HUES6 (cell line): ENCODE measurements at regions not wholly inside any gene's neighbourhood (a gene's known extent, or its start where the extent isn't known, plus 50 kb on each side); places are given as distances from the start of the nearest gene placed in this dataset.
"Not testable (repeated sequence)": the region's sequence is repeated elsewhere in the genome, so short reads cannot be mapped to it uniquely, and the experiment has no call there.

ENCODE experiments used
- H3K27ac ChIP-seq: 2 replicates; pipeline ENCODE4 v1.7.0; 2013; ENCODE audit warnings: low read depth, mild to moderate bottlenecking, low read length, inconsistent platforms
- H3K27me3 ChIP-seq: 2 replicates; pipeline ENCODE4 v1.6.1; 2013; ENCODE audit warnings: low read length; ENCODE audit not compliant: control insufficient read depth, insufficient read depth
- H3K36me3 ChIP-seq: 2 replicates; pipeline ENCODE4 v1.6.1; 2013; ENCODE audit warnings: low read length; ENCODE audit not compliant: control insufficient read depth, insufficient read depth
- H3K4me1 ChIP-seq: 2 replicates; pipeline ENCODE4 v1.6.1; 2013; ENCODE audit warnings: low read length; ENCODE audit not compliant: control insufficient read depth, insufficient read depth
- H3K4me3 ChIP-seq: 2 replicates; pipeline ENCODE4 v1.5.1; 2013; ENCODE audit warnings: low read depth, low read length
- H3K9ac ChIP-seq: one replicate; pipeline ENCODE4 v1.6.1; 2013; ENCODE audit warnings: mild to moderate bottlenecking, low read length
- H3K9me3 ChIP-seq: 2 replicates; pipeline ENCODE4 v1.6.1; 2013; ENCODE audit warnings: low read depth, low read length; ENCODE audit not compliant: control insufficient read depth, insufficient read depth

DNA sequence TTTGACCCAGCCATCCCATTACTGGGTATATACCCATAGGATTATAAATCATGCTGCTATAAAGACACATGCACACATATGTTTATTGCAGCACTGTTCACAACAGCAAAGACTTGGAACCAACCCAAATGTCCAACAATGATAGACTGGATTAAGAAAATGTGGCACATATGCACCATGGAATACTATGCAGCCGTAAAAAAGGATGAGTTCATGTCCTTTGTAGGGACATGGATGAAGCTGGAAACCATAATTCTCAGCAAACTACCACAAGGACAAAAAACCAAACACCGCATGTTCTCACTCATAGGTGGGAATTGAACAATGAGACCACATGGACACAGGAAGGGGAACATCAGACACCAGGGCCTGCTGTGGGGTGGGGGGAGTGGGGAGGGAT, 129.4 kb upstream of the ZNF366 start:
- not testable (repeated sequence) for H3K27ac ChIP-seq, H3K36me3 ChIP-seq, H3K9me3 ChIP-seq, H3K9ac ChIP-seq, H3K27me3 ChIP-seq, H3K4me3 ChIP-seq
- H3K4me1 ChIP-seq = peaks cover 23% of the 10 kb centered on the region

DNA sequence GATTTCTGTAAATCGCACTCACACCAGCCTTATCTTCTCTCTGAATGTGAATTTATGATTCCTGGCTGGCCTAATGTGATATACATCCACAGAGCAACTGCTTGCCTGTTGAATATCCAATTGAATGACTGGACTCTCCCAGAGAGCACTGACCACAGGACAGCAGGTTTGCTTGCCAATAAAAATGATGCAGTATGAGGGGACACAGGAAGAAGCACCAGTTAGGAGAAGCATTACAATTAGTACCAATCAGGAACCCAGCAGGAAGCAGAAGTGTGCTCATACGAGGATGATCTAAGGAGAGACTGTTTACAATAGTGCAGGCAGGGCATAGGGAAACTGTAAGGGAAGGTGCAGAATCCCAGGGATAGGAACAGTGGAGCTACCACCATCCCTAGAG, 127.2 kb upstream of the ZNF366 start:
- H3K9me3 ChIP-seq = no peaks in the 10 kb centered on the region
- H3K27ac ChIP-seq = no peak overlapping the region
- no peak overlapping the region for H3K4me3 ChIP-seq

DNA sequence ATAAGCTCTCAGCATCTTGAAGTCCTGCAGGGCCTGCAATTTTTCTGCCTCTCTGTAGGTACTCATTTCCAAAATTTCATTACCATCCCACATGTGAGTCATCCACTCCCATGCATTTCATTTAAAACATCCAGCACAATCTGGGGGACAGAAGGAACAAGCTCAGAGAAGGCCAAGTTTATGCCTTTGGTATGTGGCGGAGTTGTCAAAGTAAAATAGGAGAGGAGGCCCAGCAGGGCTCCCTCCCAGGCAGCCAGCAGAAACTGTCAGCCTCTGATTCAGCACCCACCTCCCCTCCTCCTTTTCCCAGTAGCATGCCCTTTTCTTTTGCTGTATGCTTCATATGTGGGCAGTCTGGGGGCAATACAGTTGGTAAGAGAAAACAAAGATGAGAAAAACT, 126.4 kb upstream of the ZNF366 start:
- H3K9ac ChIP-seq = no peak overlapping the region
- no peaks in the 10 kb centered on the region for H3K36me3 ChIP-seq
- no peak overlapping the region for H3K27ac ChIP-seq

More for the DNA sequence above, 127.2 kb upstream of the ZNF366 start:
- Histone ChIP-seq H3K27me3 (no peaks in the 10 kb centered on the region), H3K4me1 (peaks cover 23% of the 10 kb centered on the region), H3K9ac (no peak overlapping the region), H3K36me3 (no peaks in the 10 kb centered on the region)

DNA sequence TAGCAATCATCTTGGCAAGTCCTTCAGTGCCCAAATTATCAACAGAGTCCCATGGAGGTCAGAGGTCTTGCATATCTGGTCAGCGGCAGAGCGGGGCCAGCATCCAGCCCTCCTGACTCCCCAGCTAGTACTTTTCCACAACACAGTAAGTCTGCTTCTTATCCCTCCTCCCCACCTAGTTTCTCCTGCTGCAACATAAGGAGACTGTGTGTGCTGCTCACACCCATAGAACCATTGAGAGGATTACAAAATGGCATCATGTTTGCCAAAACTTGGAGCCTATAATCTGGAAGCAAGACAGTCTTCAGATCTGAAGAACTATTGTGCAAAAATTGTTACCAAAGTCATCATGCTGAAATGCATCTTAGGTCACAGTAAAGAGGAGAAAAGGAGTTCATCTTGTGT, 125.8 kb upstream of the ZNF366 start:
- Histone ChIP-seq H3K36me3 (no peaks in the 10 kb centered on the region), H3K9me3 (no peaks in the 10 kb centered on the region), H3K9ac (no peak overlapping the region)

More for the DNA sequence above, 126.4 kb upstream of the ZNF366 start:
- Histone ChIP-seq H3K4me3 (no peak overlapping the region), H3K4me1 (peaks cover 23% of the 10 kb centered on the region), H3K27me3 (no peaks in the 10 kb centered on the region), H3K9me3 (no peaks in the 10 kb centered on the region)

DNA sequence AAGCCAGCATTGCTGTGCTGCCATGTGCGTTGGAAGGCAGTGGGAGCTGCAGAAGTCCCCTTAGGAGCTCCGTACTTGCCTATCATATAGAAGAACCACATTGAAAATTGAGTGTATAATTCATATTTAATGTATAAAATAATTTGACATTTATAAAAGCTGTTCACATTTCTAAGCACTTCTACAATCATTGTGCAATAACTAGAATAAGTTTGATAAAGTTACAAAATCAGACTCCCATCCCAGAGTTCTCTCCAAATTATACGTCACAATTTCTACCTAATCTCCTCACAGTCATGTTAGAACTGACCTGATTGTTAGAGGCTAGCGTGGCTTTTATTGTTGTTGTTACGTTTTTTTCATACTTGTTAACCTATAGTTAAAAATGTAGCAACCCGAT, 123.5 kb upstream of the ZNF366 start:
- H3K9me3 ChIP-seq = no peaks in the 10 kb centered on the region
- no peak overlapping the region for H3K9ac ChIP-seq
- H3K4me3 ChIP-seq = no peak overlapping the region
- H3K4me1 ChIP-seq = peaks cover 23% of the 10 kb centered on the region
- H3K27me3 ChIP-seq = no peaks in the 10 kb centered on the region
- H3K36me3 ChIP-seq = no peaks in the 10 kb centered on the region
- no peak overlapping the region for H3K27ac ChIP-seq

More for the DNA sequence above, 125.8 kb upstream of the ZNF366 start:
- no peak overlapping the region for H3K4me3 ChIP-seq
- no peak overlapping the region for H3K27ac ChIP-seq
- H3K27me3 ChIP-seq = no peaks in the 10 kb centered on the region
- peaks cover 23% of the 10 kb centered on the region for H3K4me1 ChIP-seq

DNA sequence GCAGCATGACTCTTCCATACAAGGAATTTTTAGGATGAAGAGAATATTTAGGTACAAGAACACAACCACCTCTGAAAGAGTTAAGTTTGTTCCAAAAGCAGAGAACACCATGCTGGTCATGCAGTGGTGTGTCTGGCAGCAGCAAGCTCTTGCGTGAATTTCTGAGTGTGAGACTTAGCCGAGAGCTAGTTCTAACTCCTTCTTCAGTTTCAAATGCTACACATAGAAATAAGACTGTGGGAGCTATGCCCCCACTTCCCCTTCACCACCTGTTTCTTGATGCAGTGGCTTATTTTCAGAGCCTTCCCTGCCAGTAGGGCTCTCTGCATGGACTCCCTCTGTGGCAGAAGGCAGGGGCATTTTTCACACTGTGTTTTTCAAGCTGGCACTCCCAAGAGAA, 122.9 kb upstream of the ZNF366 start:
- no peaks in the 10 kb centered on the region for H3K27me3 ChIP-seq

DNA sequence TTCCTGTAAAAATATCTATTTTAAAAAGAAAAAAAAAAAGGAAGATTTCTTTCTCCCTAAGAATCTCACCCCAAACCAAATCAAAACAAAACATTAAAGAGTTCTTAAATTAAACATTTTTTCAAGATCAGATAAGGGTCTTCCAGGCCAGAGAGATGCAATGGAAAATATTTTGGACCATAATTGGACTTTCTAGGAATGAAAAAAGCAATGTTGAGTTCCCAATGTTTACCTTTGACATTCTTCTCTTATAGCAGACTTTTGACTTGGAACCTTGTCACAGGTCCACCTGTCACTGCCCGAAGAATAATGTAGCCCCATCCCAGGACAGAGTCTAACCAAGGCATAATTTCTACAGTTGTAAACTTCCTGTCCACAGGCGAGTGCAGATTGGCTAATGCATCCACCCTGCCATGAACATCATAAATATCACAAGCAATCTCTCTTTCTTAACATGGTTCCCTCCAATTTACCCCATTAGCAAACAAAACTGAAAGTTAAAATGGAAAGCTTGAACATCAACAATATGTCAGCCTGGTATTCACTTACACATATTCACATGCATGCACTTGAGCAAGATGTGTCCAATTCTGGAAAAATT, 121.7 kb upstream of the ZNF366 start:
- Histone ChIP-seq H3K36me3 (no peaks in the 10 kb centered on the region), H3K27ac (no peak overlapping the region), H3K9ac (no peak overlapping the region), H3K4me3 (no peak overlapping the region), H3K27me3 (no peaks in the 10 kb centered on the region), H3K4me1 (peaks cover 12% of the 10 kb centered on the region; the same call in 1 of the 2 replicates), H3K9me3 (no peaks in the 10 kb centered on the region)

More for the DNA sequence above, 122.9 kb upstream of the ZNF366 start:
- Histone ChIP-seq H3K36me3 (no peaks in the 10 kb centered on the region), H3K4me1 (peaks cover 23% of the 10 kb centered on the region), H3K4me3 (no peak overlapping the region), H3K9ac (no peak overlapping the region), H3K9me3 (no peaks in the 10 kb centered on the region), H3K27ac (no peak overlapping the region)

DNA sequence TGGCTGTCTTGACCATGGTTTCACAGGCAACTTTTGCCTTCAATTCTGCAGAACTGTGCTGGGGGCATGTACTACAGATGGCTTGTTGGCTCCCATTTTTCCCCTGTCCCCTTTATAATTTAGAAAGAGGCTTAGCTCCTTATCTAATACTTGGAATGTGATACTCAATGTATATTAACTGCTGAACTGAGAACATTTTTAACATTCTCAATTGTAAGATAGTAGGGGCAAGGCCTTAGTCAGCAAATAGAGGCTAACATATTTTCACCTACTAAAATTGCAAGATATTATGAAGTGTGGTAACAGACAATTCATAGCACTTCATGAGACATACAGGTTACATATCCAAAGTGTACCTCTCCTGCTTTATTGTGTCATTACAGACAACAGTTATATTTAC, 118.1 kb upstream of the ZNF366 start:
- H3K36me3 ChIP-seq = no peaks in the 10 kb centered on the region
- no peaks in the 10 kb centered on the region; the same call in 1 of the 2 replicates for H3K4me1 ChIP-seq
- H3K27ac ChIP-seq = no peak overlapping the region
- H3K9me3 ChIP-seq = no peaks in the 10 kb centered on the region
- H3K9ac ChIP-seq = no peak overlapping the region
- no peaks in the 10 kb centered on the region for H3K27me3 ChIP-seq
- H3K4me3 ChIP-seq = no peak overlapping the region

DNA sequence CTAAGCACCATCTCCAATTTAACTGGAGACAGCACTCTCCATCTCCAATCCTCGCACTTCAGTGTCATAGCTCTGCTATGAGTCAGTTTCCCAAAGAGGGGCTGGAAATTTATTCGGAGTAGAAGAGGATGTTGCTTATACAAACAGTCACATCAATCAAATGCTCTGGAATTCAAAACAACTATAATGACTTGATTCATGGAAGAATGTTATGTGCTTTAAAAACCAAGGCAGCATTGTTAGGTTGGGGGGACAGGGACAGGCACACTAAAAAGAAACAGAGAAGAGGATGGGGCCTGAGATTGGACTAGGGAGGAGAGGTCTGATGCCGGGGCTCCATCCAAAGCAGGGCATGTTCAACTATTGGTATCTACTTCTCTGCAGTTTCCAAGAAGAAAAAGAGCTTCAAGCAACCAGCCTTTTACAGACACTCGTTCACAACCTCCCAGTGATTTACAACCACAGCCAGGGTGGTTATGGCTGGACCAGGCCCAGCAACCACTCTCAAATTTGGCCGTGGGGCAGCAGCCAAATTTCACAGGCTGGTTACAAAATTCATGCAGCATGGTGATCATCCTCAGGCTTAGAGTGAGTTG, 117.5 kb upstream of the ZNF366 start:
- Histone ChIP-seq H3K4me1 (peaks cover 3% of the 10 kb centered on the region), H3K27ac (no peak overlapping the region), H3K27me3 (no peaks in the 10 kb centered on the region), H3K36me3 (no peaks in the 10 kb centered on the region), H3K4me3 (no peak overlapping the region), H3K9ac (no peak overlapping the region), H3K9me3 (no peaks in the 10 kb centered on the region)

DNA sequence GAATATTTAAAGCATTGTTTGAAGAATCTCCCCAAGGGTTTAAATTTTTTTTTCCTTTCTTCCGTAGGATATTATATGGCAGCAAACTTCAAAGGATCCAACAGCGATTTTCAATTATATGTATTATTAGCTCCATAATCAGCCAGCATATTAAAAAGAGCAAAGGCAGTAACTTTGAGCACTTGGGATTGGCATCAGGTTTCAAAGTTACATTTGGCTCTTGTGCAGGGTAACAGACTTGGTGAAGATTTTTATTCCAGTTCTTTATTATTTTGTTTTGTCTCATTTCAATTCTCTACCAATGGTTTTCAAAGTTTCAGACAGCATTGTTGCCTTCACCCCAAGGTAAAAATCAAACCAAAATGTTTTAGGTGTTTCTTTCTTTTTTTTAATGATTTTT, 116.7 kb upstream of the ZNF366 start:
- Histone ChIP-seq H3K27me3 (no peaks in the 10 kb centered on the region), H3K9ac (no peak overlapping the region), H3K27ac (no peak overlapping the region), H3K36me3 (no peaks in the 10 kb centered on the region), H3K4me1 (peaks cover 10% of the 10 kb centered on the region), H3K9me3 (no peaks in the 10 kb centered on the region), H3K4me3 (no peak overlapping the region)

DNA sequence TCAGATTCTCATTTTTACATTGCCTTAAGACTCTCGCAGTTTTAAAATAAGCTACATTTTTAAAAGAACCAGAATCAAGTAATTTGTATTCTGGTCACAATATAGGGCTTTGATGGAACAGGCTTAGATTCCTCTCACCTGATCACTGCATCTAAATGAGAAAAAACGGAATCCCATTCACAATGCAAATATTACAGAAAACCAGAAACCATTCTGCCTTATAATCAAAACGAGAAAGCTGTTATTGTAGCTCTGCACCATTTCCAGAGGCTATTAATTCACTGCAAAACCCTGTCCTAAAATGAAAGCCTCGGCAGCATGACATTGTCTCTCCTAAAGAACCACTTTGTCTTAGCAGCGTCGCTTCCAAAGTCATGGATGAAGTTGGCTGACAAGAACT, 116.1 kb upstream of the ZNF366 start:
- no peak overlapping the region for H3K4me3 ChIP-seq
- H3K9ac ChIP-seq = no peak overlapping the region
- H3K4me1 ChIP-seq = peaks cover 15% of the 10 kb centered on the region
- H3K9me3 ChIP-seq = no peaks in the 10 kb centered on the region
- no peaks in the 10 kb centered on the region for H3K36me3 ChIP-seq
- H3K27ac ChIP-seq = no peak overlapping the region
- H3K27me3 ChIP-seq = no peaks in the 10 kb centered on the region
